Left ventricle myocardium inferior (tissue), 1 donor: ENCODE measurements at regions not wholly inside any gene's neighbourhood (a gene's known extent, or its start where the extent isn't known, plus 50 kb on each side); places are given as distances from the start of the nearest gene placed in this dataset.

Source experiments
- DNase-seq: peaks from one replicate; pipeline ENCODE4 v3.0.0-alpha.2; 2020
- H3K27ac ChIP-seq: fragments of 200-600 bp; replicated peaks from 2 replicates; pipeline ENCODE4 v1.8.0; 2021
- H3K27me3 ChIP-seq: fragments of 200-600 bp; 2 replicates; pipeline ENCODE4 v1.8.0; 2021; ENCODE audit warnings: low read depth
- H3K36me3 ChIP-seq: fragments of 200-600 bp; 2 replicates; pipeline ENCODE4 v1.8.0; 2021
- H3K4me1 ChIP-seq: fragments of 200-600 bp; 2 replicates; pipeline ENCODE4 v1.8.0; 2021
- H3K4me3 ChIP-seq: fragments of 200-600 bp; 2 replicates; pipeline ENCODE4 v1.8.0; 2021; ENCODE audit warnings: mild to moderate bottlenecking, moderate library complexity
- H3K9me3 ChIP-seq: fragments of 200-600 bp; replicated peaks from 2 replicates; pipeline ENCODE4 v1.8.0; 2021
- CTCF ChIP-seq: fragments of 200-600 bp; IDR thresholded peaks from 2 replicates; pipeline ENCODE4 v1.8.0; 2021; ENCODE audit warnings: antibody characterized with exemption, mild to moderate bottlenecking, borderline replicate concordance
- intact Hi-C: fragments of 100-400 bp; cut with micrococcal nuclease; formaldehyde crosslinking; loops from one replicate; pipeline ENCODE4 v1.11.0; 2022
- donor health status: DM: no; HTN: yes; CAD: no; lungs with severe emphysema.

GRCh38 chr11:90738799-90739198, 516.0 kb upstream of the CHORDC1 start:
- Histone ChIP-seq H3K4me3 (no peak overlapping the region), H3K27me3 (no peaks in the 10 kb centered on the region), H3K27ac (no peak overlapping the region), H3K36me3 (no peaks in the 10 kb centered on the region), H3K4me1 (no peaks in the 10 kb centered on the region), H3K9me3 (no peaks in the 10 kb centered on the region)
- TF ChIP-seq CTCF, result no peak
- intact Hi-C loops, result no loop called here
- DNase-seq, result no peak

GRCh38 chr11:90737444-90738050, 514.7 kb upstream of the CHORDC1 start:
- intact Hi-C loops, result no loop called here

GRCh38 chr11:90732486-90732885, 509.6 kb upstream of the CHORDC1 start:
- no peak for DNase-seq
- intact Hi-C loops, result no loop called here
- TF ChIP-seq CTCF, result no peak

More at GRCh38 chr11:90737444-90738050, 514.7 kb upstream of the CHORDC1 start:
- H3K36me3 ChIP-seq, result no peaks in the 10 kb centered on the region
- no peak for DNase-seq
- H3K4me1 ChIP-seq, result no peaks in the 10 kb centered on the region
- no peak for TF ChIP-seq CTCF
- H3K27ac ChIP-seq, result no peak overlapping the region
- H3K9me3 ChIP-seq, result no peaks in the 10 kb centered on the region
- H3K27me3 ChIP-seq, result no peaks in the 10 kb centered on the region
- H3K4me3 ChIP-seq, result no peak overlapping the region

GRCh38 chr11:90723475-90723874, 500.6 kb upstream of the CHORDC1 start:
- Histone ChIP-seq H3K36me3 (no peaks in the 10 kb centered on the region), H3K4me1 (no peaks in the 10 kb centered on the region), H3K27ac (no peak overlapping the region), H3K27me3 (no peaks in the 10 kb centered on the region), H3K4me3 (no peak overlapping the region), H3K9me3 (peaks cover 8% of the 10 kb centered on the region)
- intact Hi-C loops, result no loop called here
- DNase-seq, result no peak
- TF ChIP-seq CTCF, result no peak

More at GRCh38 chr11:90732486-90732885, 509.6 kb upstream of the CHORDC1 start:
- Histone ChIP-seq H3K4me1 (no peaks in the 10 kb centered on the region), H3K9me3 (peaks cover 9% of the 10 kb centered on the region), H3K4me3 (no peak overlapping the region), H3K27me3 (no peaks in the 10 kb centered on the region), H3K36me3 (no peaks in the 10 kb centered on the region), H3K27ac (no peak overlapping the region)

GRCh38 chr11:90722552-90723190, 499.8 kb upstream of the CHORDC1 start:
- TF ChIP-seq CTCF, result no peak
- Histone ChIP-seq H3K36me3 (no peaks in the 10 kb centered on the region), H3K4me3 (no peak overlapping the region), H3K4me1 (no peaks in the 10 kb centered on the region), H3K27ac (no peak overlapping the region), H3K9me3 (peaks cover 8% of the 10 kb centered on the region), H3K27me3 (no peaks in the 10 kb centered on the region)
- intact Hi-C loops, result no loop called here
- no peak for DNase-seq
